HT-29 (cell line): ENCODE measurements at regions not wholly inside any gene's neighbourhood (a gene's known extent, or its start where the extent isn't known, plus 50 kb on each side); places are given as distances from the start of the nearest gene placed in this dataset.
A peak's percentile ranks its signal among the peaks of the same experiment; 100 is the strongest.
"Not testable (repeated sequence)": the region's sequence is repeated elsewhere in the genome, so short reads cannot be mapped to it uniquely, and the experiment has no call there.

ENCODE experiments used
- DNase-seq: peaks from one replicate; pipeline ENCODE4 v3.0.0-alpha.2; 2015; ENCODE audit warnings: low spot score

DNA sequence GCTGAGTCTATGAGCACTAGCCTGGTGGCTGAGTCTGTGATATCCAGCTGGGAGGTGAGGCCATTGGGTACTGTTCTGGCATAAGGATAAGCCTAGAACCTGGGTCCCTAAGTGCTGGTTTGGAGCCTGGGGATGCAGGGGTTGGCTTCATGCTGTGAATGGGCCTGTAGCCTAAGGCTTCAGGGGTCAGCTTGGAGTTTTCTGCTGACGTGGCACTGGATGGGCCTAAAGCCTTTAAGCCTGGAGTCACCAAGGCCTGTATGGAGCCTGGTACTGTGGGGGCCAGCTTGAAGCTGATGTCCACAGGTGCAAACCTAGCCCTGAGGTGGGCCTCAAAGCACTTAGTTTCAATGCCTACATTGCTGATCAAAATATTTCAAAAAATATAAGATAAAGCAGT, 979.6 kb upstream of the POU3F4 start:
- no peak for DNase-seq

DNA sequence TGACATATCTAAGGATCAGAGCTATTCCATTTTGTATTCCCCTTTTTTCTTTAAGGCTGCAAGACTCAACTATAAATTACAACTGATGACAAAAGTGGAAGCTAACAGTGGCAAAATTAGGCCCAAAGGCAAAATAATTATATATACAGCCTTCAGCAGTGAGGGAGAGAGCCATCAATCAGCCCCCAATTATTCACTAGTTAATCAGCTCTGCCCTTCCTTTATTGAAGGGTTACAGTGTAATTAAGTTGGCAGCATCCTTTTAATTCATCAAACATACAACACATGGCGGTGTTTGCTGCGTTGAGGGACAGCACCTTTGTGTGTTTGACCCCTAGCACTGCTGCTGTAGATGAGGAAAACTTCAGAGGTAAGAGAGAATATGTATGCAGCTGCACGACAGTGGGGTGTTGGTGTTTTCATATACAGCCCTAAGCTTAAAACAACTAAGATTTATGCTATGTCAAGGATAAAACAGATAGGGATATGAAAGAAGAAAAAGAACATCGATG, 973.9 kb upstream of the POU3F4 start:
- DNase-seq: no peak

DNA sequence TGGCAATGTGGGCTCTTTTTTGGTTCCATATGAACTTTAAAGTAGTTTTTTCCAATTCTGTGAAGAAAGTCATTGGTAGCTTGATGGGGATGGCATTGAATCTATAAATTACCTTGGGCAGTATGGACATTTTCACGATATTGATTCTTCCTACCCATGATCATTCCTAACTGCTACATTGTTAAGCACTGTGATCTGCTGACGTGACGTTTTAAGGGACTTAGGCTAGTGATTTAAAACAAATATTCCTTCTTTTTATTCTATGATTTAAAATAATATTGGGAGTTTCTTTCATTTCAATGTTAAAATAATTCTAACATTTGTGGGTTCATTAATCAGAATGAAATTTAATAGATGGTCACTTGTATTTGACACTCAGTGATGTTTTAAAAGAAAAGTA, 970.9 kb upstream of the POU3F4 start:
- DNase-seq: not testable (repeated sequence)

DNA sequence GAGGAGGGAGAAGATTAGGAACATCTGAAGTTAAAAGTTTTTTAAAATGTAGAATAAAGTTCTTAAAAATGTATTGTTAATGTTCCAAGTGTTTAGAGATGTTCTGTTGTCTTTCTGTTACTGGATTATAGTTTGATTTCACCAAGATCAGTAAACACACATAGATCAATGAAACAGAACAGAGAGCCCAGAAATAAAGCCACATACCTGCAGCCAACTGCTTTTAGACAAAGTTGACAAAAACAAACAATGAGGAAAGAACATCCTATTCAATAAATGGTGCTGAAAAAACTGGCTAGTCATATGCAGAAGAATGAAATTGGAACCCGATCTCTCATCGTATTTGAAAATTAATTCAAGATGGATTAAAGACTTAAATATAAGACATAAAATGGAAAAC, 966.3 kb upstream of the POU3F4 start:
- DNase-seq: no peak

DNA sequence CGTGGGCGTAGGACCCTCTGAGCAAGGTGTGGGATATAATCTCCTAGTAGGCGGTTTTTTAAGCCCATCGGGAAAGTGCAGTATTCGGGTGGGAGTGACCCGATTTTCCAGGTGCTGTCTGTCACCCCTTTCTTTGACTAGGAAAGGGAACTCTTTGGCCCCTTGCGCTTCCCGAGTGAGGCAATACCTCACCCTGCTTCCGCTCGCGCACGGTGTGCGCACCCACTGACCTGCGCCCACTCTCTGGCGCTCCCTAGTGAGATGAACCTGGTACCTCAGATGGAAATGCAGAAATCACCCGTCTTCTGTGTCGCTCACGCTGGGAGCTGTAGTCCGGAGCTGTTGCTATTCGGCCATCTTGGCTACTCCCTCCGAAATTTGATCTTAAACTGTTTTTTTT, 955.9 kb upstream of the POU3F4 start:
- not testable (repeated sequence) for DNase-seq

DNA sequence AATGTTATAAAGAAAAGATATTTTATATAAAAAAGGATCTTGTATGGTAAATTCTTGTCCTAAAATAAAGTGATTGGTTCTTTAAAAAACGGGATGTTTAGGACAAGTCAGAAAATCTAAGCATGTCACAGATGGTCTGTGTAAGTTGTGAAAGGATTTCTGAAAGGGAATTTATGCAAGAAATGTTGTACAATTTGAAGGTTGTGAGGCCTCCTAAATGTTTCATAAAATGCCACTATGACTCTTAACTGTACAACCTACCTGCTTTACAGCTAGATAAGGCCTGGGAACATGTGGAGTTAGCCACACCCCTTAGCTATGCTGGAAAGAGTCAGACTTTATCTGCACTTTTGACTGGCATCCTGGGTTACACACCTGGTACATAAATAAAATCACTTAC, 951.5 kb upstream of the POU3F4 start:
- DNase-seq: no peak

DNA sequence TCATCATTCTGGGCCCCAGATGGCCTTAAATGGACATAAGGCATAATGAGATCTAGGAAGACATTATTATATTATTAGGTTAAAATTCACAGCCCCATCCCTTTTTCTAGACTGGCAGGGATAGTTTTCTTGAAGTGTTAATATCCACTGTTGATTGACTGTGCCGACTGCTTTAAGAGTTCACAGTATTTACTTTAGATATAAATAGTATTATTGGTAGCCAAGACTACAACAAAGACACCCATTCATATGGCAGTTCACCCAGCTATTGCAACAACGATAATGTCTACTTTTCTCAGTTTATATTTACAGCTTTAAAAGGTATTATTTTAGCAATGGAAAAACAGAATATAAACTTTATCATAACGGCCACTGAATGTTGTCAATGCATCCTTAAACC, 922.2 kb upstream of the POU3F4 start:
- peak; percentile 65 for DNase-seq

DNA sequence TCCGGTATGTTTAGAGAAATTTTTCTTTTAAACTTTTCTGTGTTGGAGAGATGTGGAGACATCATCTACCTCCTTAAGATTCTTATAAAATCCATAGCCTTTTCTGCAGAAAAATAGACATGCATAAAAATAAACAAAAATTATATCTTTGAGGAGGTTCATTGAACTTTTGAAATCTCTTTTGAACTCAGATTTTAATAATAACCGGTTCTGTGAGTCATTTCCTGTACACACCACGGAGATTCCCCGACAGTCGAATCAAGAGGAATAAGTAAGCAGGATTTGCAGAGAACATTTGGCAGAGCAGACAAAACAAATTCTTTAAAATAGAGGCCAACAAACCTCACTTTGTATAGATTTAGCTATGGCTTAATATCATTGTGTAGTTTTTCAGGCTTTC, 918.7 kb upstream of the POU3F4 start:
- peak; percentile 83 for DNase-seq

DNA sequence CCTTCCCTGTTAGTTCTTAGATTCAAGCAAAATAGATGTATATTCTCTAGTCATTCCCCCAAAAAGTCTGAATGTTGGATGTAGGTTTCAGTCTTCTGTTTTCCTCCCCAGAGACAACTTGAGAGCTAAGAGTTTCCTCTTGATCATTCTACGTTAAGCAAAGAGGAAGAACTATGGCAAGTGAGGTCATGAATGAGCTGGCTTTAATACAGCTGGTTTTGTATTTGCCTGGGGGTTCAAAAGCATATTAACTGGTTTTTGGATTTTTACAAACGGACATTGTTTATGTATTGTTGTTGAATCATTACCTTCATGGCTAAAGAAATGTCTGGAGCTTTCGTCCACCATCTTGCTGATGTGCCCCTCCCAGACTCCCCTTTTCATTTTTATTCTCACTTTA, 916.7 kb upstream of the POU3F4 start:
- DNase-seq: no peak

DNA sequence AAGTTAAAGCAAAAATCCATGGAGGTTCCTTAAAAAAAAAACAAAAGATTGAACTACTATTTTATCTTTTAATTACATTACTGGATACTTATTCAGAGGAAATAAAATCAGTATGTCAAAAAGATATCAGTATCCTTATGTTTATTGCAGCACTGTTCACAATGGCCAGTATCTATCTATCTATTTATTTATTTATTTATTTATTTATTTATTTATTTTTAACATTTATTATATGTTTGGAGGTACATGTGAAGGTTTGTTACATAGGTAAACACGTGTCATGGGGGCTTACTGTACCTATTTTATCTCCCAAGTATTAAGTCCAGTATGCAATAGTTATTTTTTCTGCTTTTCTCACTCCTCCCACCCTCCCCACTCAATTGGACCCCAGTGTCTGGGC, 881.1 kb upstream of the POU3F4 start:
- DNase-seq: no peak

DNA sequence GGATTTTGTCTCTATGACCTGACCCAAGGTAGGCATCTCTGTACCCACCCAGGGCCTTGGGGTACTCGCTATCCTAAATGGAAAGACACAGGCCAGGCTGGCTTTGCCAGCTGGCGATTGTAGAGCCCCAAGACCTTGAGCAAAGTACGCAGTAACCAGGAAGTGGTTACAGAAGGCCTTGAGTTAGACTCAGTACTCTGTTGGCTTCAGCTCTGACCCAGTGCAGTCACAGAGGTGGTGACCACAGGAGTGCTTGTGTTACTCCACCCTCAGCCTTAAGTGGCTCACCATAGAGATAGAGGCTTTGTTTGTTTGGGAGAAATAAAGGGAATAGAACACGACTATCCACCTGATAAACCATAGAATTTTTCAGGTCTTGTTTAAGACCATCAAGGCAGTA, 880.5 kb upstream of the POU3F4 start:
- peak; percentile 35 for DNase-seq

DNA sequence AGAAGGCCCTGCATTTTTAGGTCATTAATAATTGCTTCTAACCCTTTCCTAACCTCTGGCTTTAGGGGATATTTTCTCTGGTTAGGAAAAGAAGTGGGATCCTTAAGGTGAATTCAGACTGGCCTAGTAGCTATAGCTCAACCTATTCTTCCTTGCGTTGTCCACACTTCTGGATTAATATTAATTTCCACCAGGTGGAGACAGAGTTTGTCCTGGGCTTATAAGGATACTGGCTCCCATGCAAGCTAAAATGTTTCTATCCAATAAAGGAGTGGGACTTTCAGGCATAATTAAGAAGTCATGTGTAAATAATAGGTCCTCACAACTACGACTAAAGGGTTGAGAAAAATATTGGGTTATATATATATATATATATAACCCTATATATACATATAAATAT, 860.0 kb upstream of the POU3F4 start:
- peak; percentile 18 for DNase-seq

DNA sequence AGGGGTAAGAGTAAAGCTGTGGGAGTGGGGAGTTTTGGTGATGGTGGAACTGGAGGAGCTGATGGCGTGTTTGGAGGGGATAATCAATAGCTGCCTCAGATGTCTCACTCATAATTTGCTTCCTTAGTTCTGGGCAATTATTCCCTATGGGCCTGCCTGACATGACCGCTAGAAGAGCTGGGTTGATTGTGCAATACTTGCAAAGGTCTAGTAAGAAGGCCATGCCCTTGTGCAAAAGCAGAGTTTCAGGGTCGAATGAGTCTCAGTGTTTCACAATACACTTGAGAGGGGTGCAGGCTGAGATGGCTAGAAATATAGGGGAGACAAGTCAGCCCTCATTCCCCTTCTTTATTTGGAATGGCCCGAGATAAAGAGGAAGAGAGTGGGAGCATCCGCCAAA, 858.4 kb upstream of the POU3F4 start:
- no peak for DNase-seq

DNA sequence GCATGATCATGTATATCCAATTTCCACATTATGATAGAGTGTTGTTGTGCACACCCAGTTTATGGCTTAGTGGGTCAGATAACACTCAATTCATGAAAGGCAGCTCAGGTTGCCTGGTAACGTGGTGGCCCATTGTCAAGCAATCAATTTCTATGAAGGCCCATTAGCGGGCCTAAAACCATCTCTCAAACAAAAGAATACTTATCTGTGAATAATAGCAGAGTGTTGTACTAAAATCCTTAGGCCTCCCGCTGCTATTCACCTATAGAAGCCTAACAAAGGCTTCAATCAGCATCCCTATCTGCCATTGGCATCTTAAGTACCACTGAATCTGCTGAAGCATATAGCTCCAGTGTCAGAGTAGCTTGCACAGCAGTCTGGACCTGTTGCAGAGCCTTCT, 849.6 kb upstream of the POU3F4 start:
- DNase-seq: no peak

DNA sequence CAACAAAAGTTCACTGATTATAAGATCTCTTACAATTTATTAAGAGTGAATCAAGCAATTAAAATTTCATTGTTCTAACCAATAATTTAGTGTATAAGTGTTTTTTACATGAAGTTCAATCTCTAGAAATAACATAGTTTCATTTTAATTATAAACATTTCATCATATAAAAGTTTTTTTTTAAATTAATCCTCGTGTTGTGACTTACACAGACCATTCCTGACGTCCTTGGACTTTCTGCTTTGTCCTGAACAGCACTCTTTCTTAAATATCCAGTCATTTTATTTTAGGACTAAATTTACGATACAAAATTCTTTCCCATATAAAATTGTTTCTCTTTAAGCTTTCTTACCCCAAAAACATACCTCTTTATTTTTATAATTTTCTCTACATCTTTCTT, 841.7 kb upstream of the POU3F4 start:
- DNase-seq: no peak

DNA sequence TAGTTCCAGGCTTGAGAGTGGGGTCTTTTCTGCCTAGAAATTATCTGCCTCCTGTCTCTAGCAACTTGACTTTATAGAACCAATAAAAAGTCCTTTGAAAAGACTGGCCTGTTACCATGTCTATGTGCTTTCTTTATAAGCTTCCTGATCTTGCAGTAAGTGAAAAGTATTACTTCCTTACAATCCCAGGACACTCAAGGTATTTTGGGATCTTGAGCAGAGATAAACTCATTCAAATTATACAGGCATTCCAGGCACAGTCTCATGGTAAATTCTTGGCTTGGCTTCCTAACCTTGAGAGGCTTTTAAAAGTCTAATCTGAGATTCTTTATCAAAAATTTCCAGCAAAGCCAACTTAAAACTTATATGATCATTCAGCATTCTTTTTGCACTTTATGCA, 833.0 kb upstream of the POU3F4 start:
- no peak for DNase-seq

DNA sequence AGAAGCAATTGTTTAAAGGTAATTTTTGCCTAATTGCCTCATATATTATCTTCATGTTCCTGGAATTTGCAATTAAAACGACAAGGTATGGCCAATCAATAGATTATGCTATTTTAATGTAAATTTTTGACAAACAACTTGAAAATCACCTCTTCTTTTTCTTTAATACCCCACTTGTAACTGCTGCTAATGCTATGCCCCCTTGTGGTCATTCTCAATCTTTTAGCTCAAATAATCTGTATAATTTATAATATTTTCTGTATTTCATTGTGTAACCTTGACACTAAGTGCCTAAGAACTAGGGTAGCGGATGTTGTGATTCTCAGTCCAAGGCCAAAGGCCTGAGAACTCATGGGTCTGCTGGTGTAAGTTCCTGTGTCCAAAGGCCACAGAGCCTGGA, 831.7 kb upstream of the POU3F4 start:
- peak; percentile 58 for DNase-seq

DNA sequence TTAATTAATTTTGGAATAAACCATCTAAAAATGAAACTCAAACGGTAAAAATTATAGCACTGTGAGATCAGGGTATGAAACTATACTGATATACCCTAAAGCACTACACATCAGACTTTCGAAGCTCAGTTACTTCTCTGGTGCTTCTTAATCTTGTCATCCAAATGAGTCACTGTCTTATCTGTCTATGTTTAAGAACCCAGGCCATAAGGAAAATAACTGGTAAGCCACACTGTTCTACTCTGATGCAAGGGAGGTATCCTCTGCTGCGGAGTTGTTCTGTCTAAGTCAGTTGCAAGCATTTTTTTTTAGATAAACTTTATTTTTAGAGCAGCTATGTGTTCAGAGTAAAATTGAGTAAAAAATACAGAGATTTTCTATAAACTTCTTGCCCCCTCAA, 830.8 kb upstream of the POU3F4 start:
- DNase-seq: no peak

DNA sequence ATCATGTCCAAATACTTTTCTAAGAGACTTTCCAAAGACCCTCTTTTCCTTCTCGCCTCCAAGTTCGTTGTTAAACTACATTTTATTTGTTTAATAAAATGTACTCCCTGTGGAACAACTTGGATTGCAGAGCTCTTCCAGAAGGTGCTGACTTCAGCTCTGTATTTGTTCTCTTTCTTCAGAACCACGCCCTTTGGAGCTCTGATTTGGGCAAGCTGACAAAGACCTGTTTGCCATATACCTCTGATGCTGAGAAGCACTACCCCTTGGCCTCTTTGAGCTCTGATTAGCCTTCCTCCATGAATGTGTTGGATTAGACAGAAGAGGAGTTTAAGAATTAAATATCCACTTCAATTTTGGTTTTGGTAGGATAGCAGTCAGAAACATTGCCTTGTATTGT, 815.1 kb upstream of the POU3F4 start:
- DNase-seq: no peak

DNA sequence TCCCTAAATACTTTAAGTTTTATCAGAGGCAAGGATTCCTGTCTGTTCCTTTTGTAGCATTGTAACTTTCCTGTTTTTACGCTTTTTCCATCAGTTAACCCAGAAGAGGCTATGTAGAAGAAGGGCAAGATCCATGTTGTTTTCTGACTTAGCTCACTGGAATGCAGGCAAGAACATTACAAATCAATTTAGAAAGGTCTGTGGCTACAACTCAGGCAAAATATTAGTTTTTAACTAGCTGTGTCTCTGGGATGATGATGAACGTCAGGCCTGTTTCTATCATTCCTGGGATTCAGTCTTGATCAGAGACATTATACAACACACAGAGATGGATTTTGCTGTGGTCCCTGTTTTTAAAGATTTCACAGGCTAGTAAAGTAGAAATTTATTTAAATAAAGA, 813.0 kb upstream of the POU3F4 start:
- DNase-seq: no peak

DNA sequence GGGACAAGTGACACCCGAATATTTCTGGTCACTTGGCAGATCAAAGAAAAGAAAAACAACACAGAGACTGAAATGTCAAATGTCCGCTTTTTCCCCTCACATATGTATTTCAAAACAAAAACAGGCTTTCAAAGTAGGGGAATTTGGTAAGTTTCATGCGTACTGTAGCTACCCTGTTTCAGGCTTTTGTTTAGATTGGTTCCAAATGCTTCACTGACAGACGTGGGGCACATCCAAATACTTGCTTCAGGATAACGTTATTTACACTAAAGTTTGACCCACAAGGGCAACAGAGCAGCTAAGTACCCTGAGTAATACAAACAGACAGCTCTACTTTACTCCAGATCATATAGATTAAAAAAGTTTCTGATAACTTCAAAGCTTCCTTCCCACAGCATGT, 804.5 kb upstream of the POU3F4 start:
- DNase-seq: no peak

DNA sequence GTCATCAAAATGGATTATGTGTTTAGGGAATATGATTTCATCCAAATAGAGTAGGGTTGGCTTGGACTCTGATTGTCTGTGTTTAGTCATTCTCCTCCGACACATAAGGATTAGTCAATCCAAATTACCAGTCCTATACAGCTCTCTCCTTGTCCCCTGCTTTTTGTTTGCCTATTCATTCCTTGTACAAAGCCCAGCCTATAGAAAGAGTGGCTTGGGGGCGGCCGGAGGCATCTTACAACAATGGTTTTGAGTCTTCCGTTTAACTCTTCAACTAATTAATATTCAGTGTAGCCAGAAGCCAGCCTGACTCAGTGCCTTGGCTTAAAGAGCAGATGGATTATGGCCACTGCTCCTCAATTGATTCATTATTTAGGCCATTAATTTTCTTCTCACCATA, 796.6 kb upstream of the POU3F4 start:
- no peak for DNase-seq

DNA sequence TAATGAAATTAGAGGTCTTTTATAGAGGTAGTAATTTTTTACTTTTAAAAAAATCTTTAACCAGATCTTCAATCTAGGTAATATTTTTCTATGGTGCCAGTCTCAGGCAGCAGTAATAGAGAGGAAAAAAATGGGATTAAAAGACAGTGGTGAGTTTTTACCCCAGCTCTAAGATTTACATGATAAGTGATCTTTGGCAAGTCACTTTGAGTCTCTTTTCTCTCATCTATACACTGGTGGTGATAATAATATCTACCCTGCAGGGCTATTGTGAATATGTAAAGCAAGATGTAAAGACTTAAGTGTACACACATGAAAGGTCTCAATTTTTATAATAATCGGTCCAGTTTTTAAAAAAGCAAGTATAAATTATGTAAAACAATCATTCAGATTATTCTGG, 786.2 kb upstream of the POU3F4 start:
- DNase-seq: no peak

DNA sequence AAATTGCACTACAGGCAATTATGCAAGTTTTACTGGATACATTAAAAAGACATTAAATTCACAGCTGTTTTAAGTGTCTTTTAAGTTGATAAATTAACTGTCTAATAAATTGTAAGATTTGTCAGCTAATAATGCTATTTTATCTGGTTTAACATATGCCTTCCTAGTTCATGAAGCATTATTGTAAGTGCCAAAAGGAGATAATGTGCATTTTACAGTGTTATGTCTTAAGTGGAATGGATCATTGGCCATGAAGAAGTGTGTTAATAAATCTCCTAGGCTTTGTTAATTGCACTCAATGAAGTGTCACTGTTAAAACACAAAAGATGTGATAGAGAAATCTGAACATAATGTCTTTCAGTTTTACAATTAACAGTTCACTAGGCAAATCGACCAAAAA, 784.3 kb upstream of the POU3F4 start:
- no peak for DNase-seq

DNA sequence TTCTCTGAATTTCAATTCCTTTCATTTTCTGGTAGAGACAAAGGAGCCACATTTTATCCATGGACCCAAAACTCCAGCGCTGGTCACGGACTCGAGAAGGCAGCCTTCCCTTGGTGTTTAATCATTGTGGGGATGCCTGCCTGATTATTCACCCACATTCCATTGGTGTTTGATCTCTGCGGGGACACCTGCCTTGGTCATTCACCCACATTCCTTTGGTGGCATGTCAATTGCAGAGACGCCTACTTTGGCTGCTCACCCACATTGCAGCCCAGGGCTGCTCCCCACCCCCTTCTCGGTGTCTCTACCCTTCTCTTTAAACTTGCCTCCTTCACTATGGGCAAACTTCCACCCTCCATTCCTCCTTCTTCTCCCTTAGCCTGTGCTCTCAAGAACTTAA, 780.7 kb upstream of the POU3F4 start:
- peak; percentile 75 for DNase-seq
